Gastrocnemius medialis (tissue), 4 donors: ENCODE measurements at regions not wholly inside any gene's neighbourhood (a gene's known extent, or its start where the extent isn't known, plus 50 kb on each side); places are given as distances from the start of the nearest gene placed in this dataset.

Experiments used
- CTCF ChIP-seq, 5 experiments: fragments of 450-650 bp in 3 of 5; fragments of 200-600 bp in 2 of 5; sonication (generic) in 2 of 5; IDR thresholded peaks in 4 of 5; conservative IDR thresholded peaks in 1 of 5; 1 replicate in 4 of 5; 2 replicates in 1 of 5; pipeline ENCODE4 v1.5.1; 2016 to 2019; ENCODE audit warnings: antibody characterized with exemption in 5 of 5, mild to moderate bottlenecking in 3 of 5, moderate library complexity in 3 of 5
- POLR2A ChIP-seq, 2 donors: fragments of 450-650 bp; IDR thresholded peaks; one replicate each; pipeline ENCODE4 v1.6.1; 2017; ENCODE audit warnings: antibody characterized with exemption in 2 of 2, mild to moderate bottlenecking in 2 of 2, moderate library complexity in 2 of 2

DNA sequence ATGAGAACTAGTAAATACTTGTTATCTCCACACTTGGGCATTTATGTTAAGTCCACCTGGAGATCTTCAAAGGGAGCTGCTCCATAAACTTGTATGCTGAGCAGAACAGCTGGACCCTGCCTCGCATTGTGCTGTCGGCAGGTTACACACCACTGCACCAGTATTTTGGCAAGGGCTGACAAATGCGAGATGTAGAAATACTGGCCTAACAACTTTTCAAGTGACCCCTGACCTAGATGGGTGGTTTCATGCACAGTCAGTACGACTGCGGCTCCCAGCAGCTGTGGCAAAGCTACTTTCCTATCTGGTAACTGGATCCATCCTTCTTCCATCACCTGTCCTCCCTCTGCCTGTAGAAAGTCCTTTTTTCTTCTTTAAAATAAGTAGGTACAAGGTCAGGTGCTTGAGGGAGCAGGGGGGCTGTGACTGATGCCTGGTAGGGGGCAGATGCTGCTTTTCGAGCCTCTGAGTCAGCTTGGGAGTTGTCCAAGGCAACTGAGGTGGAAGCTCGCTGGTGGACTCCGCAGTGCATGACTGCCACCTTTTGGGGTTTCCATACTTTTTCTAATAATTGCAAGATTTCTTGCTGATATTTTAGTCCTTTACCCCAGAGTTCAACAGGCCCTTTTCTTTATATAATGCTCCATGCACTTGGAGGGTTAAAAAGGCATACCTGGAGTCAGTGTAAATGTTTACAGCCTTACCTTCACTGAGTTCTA lies 86.8 kb downstream of the SLC25A15 start:
- TF ChIP-seq CTCF (IDR thresholded peaks at IDR 0.05 in 4 of 5, conservative IDR thresholded peaks at IDR 0.05 in 1 of 5) (no peak), POLR2A (IDR thresholded peaks at IDR 0.05) (no peak)
